ENCODE measurements at regions not wholly inside any gene's neighbourhood (a gene's known extent, or its start where the extent isn't known, plus 50 kb on each side); places are given as distances from the start of the nearest gene placed in this dataset.

GRCh38 chr3:177824841-177825240 lies 627.6 kb upstream of the TBL1XR1 start:
- TF ChIP-seq TAF1 (IDR thresholded peaks at IDR 0.05; ENCODE audit: borderline replicate concordance, low read depth, low read length) (no peak), POLR2A (IDR thresholded peaks at IDR 0.05; ENCODE audit: low read depth, low read length) (no peak), POLR2AphosphoS5 (IDR thresholded peaks at IDR 0.05; ENCODE audit: low read depth, low read length) (no peak)
